MM.1S (cell line): ENCODE measurements at regions not wholly inside any gene's neighbourhood (a gene's known extent, or its start where the extent isn't known, plus 50 kb on each side); places are given as distances from the start of the nearest gene placed in this dataset.

Source experiments
- DNase-seq: peaks from one replicate; pipeline ENCODE4 v3.0.0-alpha.2; 2015
- H2AFZ ChIP-seq: fragments of 300-600 bp; sonication (generic); 2 replicates; pipeline ENCODE4 v1.6.0; 2016; ENCODE audit warnings: antibody characterized with exemption, low read length
- H3F3A ChIP-seq: fragments of 300-600 bp; sonication (generic); 2 replicates; pipeline ENCODE4 v1.6.1; 2016; ENCODE audit warnings: mild to moderate bottlenecking, antibody characterized with exemption, low read length, moderate library complexity, mixed read lengths; ENCODE audit not compliant: insufficient read depth
- H3K27ac ChIP-seq: fragments of 300-600 bp; sonication (generic); 2 replicates; pipeline ENCODE4 v1.5.1; 2016; ENCODE audit warnings: mild to moderate bottlenecking, low read length
- H3K27me3 ChIP-seq: fragments of 300-600 bp; sonication (generic); replicated peaks from 2 replicates; pipeline ENCODE4 v1.6.0; 2016; ENCODE audit warnings: low read length; ENCODE audit not compliant: insufficient read depth
- H3K36me3 ChIP-seq: fragments of 300-600 bp; sonication (generic); replicated peaks from 2 replicates; pipeline ENCODE4 v1.6.1; 2016; ENCODE audit warnings: mild to moderate bottlenecking, low read length, mixed read lengths; ENCODE audit not compliant: insufficient read depth
- H3K4me1 ChIP-seq: fragments of 300-600 bp; sonication (generic); 2 replicates; pipeline ENCODE4 v1.6.1; 2016; ENCODE audit warnings: low read length, mixed read lengths
- H3K4me2 ChIP-seq: fragments of 300-600 bp; sonication (generic); 2 replicates; pipeline ENCODE4 v1.6.0; 2016; ENCODE audit warnings: low read depth, low read length
- H3K4me3 ChIP-seq: fragments of 300-600 bp; sonication (generic); 2 replicates; pipeline ENCODE4 v1.5.1; 2016; ENCODE audit warnings: low read length, mixed read lengths
- H3K79me2 ChIP-seq: fragments of 300-600 bp; sonication (generic); 2 replicates; pipeline ENCODE4 v1.6.1; 2016; ENCODE audit warnings: mixed run types, low read length, mixed read lengths
- H3K9ac ChIP-seq: fragments of 300-600 bp; sonication (generic); 2 replicates; pipeline ENCODE4 v1.6.1; 2016; ENCODE audit warnings: low read length, mixed read lengths
- H3K9me2 ChIP-seq: fragments of 300-600 bp; sonication (generic); replicated peaks from 2 replicates; pipeline ENCODE4 v1.6.1; 2016; ENCODE audit warnings: mild to moderate bottlenecking, low read length, mixed read lengths; ENCODE audit not compliant: insufficient read depth
- H3K9me3 ChIP-seq: fragments of 300-600 bp; sonication (generic); replicated peaks from 2 replicates; pipeline ENCODE4 v1.6.1; 2016; ENCODE audit warnings: mild to moderate bottlenecking, low read length, mixed read lengths; ENCODE audit not compliant: insufficient read depth
- H4K20me1 ChIP-seq: fragments of 300-600 bp; sonication (generic); 2 replicates; pipeline ENCODE4 v1.6.1; 2016; ENCODE audit warnings: mild to moderate bottlenecking, low read length, moderate library complexity, mixed read lengths; ENCODE audit not compliant: insufficient read depth
- CTCF ChIP-seq: fragments of 300-600 bp; sonication (generic); IDR thresholded peaks from 2 replicates; pipeline ENCODE4 v1.5.1; 2016; ENCODE audit warnings: antibody characterized with exemption, low read length, mixed read lengths
- EZH2 ChIP-seq: fragments of 300-600 bp; sonication (generic); optimal IDR thresholded peaks from 2 replicates; pipeline ENCODE3; 2017; ENCODE audit warnings: low read depth, mild to moderate bottlenecking, antibody characterized with exemption, low read length, mixed read lengths
- EZH2phosphoT487 ChIP-seq: fragments of 300-600 bp; sonication (generic); IDR thresholded peaks from 2 replicates; pipeline ENCODE4 v1.6.1; 2018; ENCODE audit warnings: antibody characterized with exemption, low read length

GRCh38 chr1:200332716-200333115, 77.1 kb downstream of the ZNF281 start:
- Histone ChIP-seq H3K4me1 (no peaks in the 10 kb centered on the region), H3K9ac (no peak overlapping the region), H3K9me3 (no peaks in the 10 kb centered on the region), H3K4me3 (no peak overlapping the region), H3F3A (no peaks in the 10 kb centered on the region), H4K20me1 (no peaks in the 10 kb centered on the region), H3K79me2 (no peaks in the 10 kb centered on the region), H3K27me3 (no peaks in the 10 kb centered on the region), H2AFZ (no peak overlapping the region), H3K4me2 (no peak overlapping the region), H3K36me3 (no peaks in the 10 kb centered on the region), H3K27ac (no peak overlapping the region), H3K9me2 (no peaks in the 10 kb centered on the region)
- TF ChIP-seq EZH2phosphoT487 (no peak), CTCF (no peak), EZH2 (no peak)
- no peak for DNase-seq

DNA sequence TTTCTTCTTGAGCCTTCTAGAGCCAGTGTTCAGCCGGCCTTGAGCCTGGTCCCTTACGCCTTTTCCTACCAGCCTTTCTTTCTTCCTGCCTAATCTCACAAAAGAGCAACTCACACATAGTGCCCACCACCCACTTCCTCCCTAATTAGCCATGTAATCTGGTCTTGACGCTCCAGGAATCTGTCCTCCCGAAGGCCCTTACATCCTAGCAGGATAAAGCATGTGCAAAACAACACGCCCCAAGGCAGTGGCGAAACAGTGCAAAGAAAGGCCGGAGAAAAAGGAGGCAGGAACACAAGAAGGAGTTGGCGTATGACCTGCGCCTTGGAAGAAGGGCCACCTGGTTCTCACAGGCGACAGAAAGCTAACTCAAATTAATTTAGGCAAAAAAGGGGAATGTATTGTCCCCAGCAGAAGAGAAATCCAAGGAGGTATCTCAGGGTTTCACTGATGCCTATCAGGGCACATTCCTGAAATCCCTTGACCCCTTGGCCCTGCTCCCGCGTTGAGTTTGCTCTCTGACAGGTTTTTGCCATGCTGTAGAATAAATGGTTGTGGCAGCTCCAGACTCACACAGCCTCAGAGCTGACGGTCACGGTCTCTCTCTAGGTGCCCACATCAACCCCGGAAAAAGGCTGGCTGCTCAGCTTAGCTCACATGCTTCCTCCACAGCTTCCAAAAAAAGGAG, 79.0 kb downstream of the ZNF281 start:
- Histone ChIP-seq H2AFZ (no peak overlapping the region), H3K9me2 (no peaks in the 10 kb centered on the region), H3K4me1 (no peaks in the 10 kb centered on the region), H3K9ac (no peak overlapping the region), H3K79me2 (no peaks in the 10 kb centered on the region), H3K4me3 (no peak overlapping the region), H3K4me2 (no peak overlapping the region), H3F3A (no peaks in the 10 kb centered on the region), H3K27ac (no peak overlapping the region), H4K20me1 (no peaks in the 10 kb centered on the region), H3K36me3 (no peaks in the 10 kb centered on the region), H3K9me3 (no peaks in the 10 kb centered on the region), H3K27me3 (no peaks in the 10 kb centered on the region)
- DNase-seq: no peak
- no peak for TF ChIP-seq EZH2
- TF ChIP-seq EZH2phosphoT487: no peak
- TF ChIP-seq CTCF: no peak

GRCh38 chr1:200329208-200329882, 80.5 kb downstream of the ZNF281 start:
- Histone ChIP-seq H3K9me2 (no peaks in the 10 kb centered on the region), H3K4me2 (no peak overlapping the region), H3K79me2 (no peaks in the 10 kb centered on the region), H3K4me1 (no peaks in the 10 kb centered on the region), H3K27me3 (no peaks in the 10 kb centered on the region), H4K20me1 (no peaks in the 10 kb centered on the region), H3K27ac (no peak overlapping the region), H3K4me3 (no peak overlapping the region), H3F3A (no peaks in the 10 kb centered on the region), H3K9me3 (no peaks in the 10 kb centered on the region), H3K36me3 (no peaks in the 10 kb centered on the region), H2AFZ (no peak overlapping the region), H3K9ac (no peak overlapping the region)
- no peak for DNase-seq
- TF ChIP-seq CTCF (no peak), EZH2 (no peak), EZH2phosphoT487 (no peak)
